B cell (primary cell): ENCODE measurements at regions not wholly inside any gene's neighbourhood (a gene's known extent, or its start where the extent isn't known, plus 50 kb on each side); places are given as distances from the start of the nearest gene placed in this dataset.

ENCODE experiments used
- ATAC-seq: fragments of 200-7000 bp; cut with Tn5 transposase; one replicate; pipeline ENCODE4 v1.10.0; 2021; ENCODE audit warnings: low read depth, mild to moderate bottlenecking, moderate number of reproducible peaks, moderate library complexity
- CTCF ChIA-PET: fragments of 350-600 bp; sonication (Branson Sonifier 250); formaldehyde crosslinking; loops from one replicate; lab custom pipeline; 2021; ENCODE audit warnings: antibody characterized with exemption, inconsistent platforms; lab: Charles Lee
- POLR2A ChIA-PET: fragments of 350-600 bp; sonication (Branson Sonifier 250); formaldehyde crosslinking; loops from one replicate; lab custom pipeline; 2021; ENCODE audit warnings: antibody characterized with exemption; lab: Charles Lee
- DNase-seq: peaks from one replicate; pipeline ENCODE4 v3.0.0; 2013
- H2AFZ ChIP-seq: 2 replicates; pipeline ENCODE4 v1.6.1; 2012; ENCODE audit warnings: mild to moderate bottlenecking, low read depth, low read length; ENCODE audit not compliant: insufficient read depth, poor library complexity, severe bottlenecking
- H3K27ac ChIP-seq, 2 donors: 1 replicate in 1 of 2; 2 replicates in 1 of 2; pipeline ENCODE4 v1.5.1; 2012 to 2013; ENCODE audit warnings: low read length in 2 of 2, mild to moderate bottlenecking in 2 of 2, moderate library complexity in 1 of 2
- H3K27me3 ChIP-seq, 4 experiments: fragments of 200-600 bp in 1 of 4; sonication (generic) in 1 of 4; replicated peaks in 1 of 4; 1 replicate in 2 of 4; 2 replicates in 2 of 4; pipeline versions ENCODE4 v1.6.1 to v1.7.0; 2013 to 2016; ENCODE audit warnings: low read length in 3 of 4, mild to moderate bottlenecking in 2 of 4, mixed read lengths in 1 of 4, moderate library complexity in 1 of 4; ENCODE audit not compliant: insufficient read depth in 4 of 4, control insufficient read depth in 3 of 4; ENCODE audit errors: control extremely low read depth in 1 of 4
- H3K36me3 ChIP-seq, 2 experiments: replicated peaks in 1 of 2; 1 replicate in 1 of 2; 2 replicates in 1 of 2; pipeline versions ENCODE4 v1.6.1 to v1.7.1; 2013; ENCODE audit warnings: low read length in 1 of 2; ENCODE audit not compliant: insufficient read depth in 2 of 2, control insufficient read depth in 1 of 2; ENCODE audit errors: control extremely low read depth in 1 of 2, extremely low read depth in 1 of 2
- H3K4me1 ChIP-seq, 2 donors: fragments of 200-600 bp in 1 of 2; sonication (generic) in 1 of 2; 1 replicate in 1 of 2; 2 replicates in 1 of 2; pipeline versions ENCODE4 v1.5.1 to v1.6.1; 2013 to 2017; ENCODE audit warnings: low read length in 2 of 2; ENCODE audit not compliant: control insufficient read depth in 2 of 2, insufficient read depth in 2 of 2
- H3K4me2 ChIP-seq: replicated peaks from 2 replicates; pipeline ENCODE3; 2012; ENCODE audit warnings: mild to moderate bottlenecking, low read depth, low read length; ENCODE audit not compliant: poor library complexity, severe bottlenecking
- H3K4me3 ChIP-seq, 5 experiments: fragments of 200-600 bp in 1 of 5; sonication (generic) in 1 of 5; 1 replicate in 3 of 5; 2 replicates in 2 of 5; pipeline versions ENCODE4 v1.5.1 to v1.7.0; 2011 to 2016; ENCODE audit warnings: low read length in 4 of 5, mild to moderate bottlenecking in 4 of 5, low read depth in 2 of 5, control low read depth in 1 of 5, moderate library complexity in 1 of 5; ENCODE audit not compliant: insufficient read depth in 1 of 5; ENCODE audit errors: control extremely low read depth in 1 of 5, extremely low read depth in 1 of 5
- H3K79me2 ChIP-seq: fragments of 200-600 bp; sonication (generic); one replicate; pipeline ENCODE4 v1.6.0; 2016; ENCODE audit warnings: low read length; ENCODE audit not compliant: control insufficient read depth, insufficient read depth
- H3K9ac ChIP-seq: fragments of 200-600 bp; sonication (generic); 2 replicates; pipeline ENCODE4 v1.6.1; 2017; ENCODE audit warnings: mild to moderate bottlenecking, low read length, moderate library complexity
- H3K9me3 ChIP-seq, 3 donors: one replicate each; pipeline versions ENCODE4 v1.6.1 to v1.7.1; 2013; ENCODE audit warnings: low read length in 2 of 3; ENCODE audit not compliant: control insufficient read depth in 2 of 3, insufficient read depth in 1 of 3; ENCODE audit errors: control extremely low read depth in 1 of 3
- H4K20me1 ChIP-seq: 2 replicates; pipeline ENCODE4 v1.6.0; 2012; ENCODE audit warnings: mild to moderate bottlenecking, low read length; ENCODE audit not compliant: insufficient read depth, control insufficient read depth, poor library complexity, severe bottlenecking
- H3K27ac Mint-ChIP-seq: one replicate; pipeline ENCODE4 v1.8.0; 2021; ENCODE audit warnings: mixed read lengths
- H3K27me3 Mint-ChIP-seq: one replicate; pipeline ENCODE4 v1.8.0; 2021; ENCODE audit warnings: mixed read lengths
- H3K4me1 Mint-ChIP-seq: one replicate; pipeline ENCODE4 v1.8.0; 2021; ENCODE audit warnings: mixed read lengths
- H3K4me3 Mint-ChIP-seq: one replicate; pipeline ENCODE4 v1.8.0; 2021; ENCODE audit warnings: mixed read lengths
- H3K9me3 Mint-ChIP-seq: one replicate; pipeline ENCODE4 v1.8.0; 2022; ENCODE audit warnings: mixed read lengths; ENCODE audit not compliant: insufficient read depth
- EZH2 ChIP-seq: IDR thresholded peaks from 2 replicates; pipeline ENCODE4 v1.6.1; 2012; ENCODE audit warnings: borderline replicate concordance, low read depth, mild to moderate bottlenecking, moderate library complexity, low read length; ENCODE audit not compliant: insufficient read depth, poor library complexity, severe bottlenecking
- WGBS: methylation state at CpG from one replicate; pipeline ENCODE4 v1.1.5; 2013; ENCODE audit warnings: missing lambda C conversion rate; ENCODE audit not compliant: insufficient coverage; 5-methylcytosine and 5-hydroxymethylcytosine counted together
- intact Hi-C: fragments of 100-400 bp; cut with micrococcal nuclease; formaldehyde crosslinking; loops from one replicate; pipeline ENCODE4 v1.10.0; 2022
- TF ChIP-seq, protein P1 (sequence below): fragments of 200-600 bp; IDR thresholded peaks from one replicate; pipeline ENCODE4 v1.8.0; 2022; ENCODE audit warnings: antibody characterized with exemption, mild to moderate bottlenecking

DNA sequence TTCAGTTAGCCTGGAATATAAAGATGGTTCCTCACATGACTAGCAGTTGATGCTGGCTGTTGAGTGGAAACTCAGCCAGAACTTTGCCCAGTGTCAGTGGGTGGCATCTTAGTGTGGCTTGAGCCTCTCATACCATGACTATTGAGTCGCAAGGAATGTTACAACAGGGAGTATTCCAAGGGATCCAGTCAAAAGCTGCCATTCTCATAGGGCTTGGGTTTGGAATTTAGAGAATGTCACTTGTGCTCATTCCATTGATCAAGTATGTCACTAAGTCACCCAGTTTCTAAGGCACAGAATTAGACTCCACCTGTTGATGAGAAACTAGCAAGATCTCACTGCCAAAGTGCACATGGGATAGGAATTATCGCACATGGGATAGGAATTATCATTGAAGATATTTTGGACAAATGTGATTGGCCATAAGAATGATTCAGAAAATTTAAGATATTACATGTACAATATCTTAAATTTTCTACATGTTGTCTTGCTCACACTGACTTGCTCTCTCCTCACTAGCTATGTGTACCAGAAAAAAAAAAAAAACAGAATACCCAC, 1290.7 kb upstream of the ADGRL2 start:
- ATAC-seq (no peak), DNase-seq (no peak)
- Histone ChIP-seq H3K4me3 (no peak overlapping the region), H3K79me2 (no peaks in the 10 kb centered on the region), H2AFZ (no peak overlapping the region), H3K27ac (no peak overlapping the region), H3K27me3 (no peaks in the 10 kb centered on the region), H3K4me2 (no peak overlapping the region), H3K36me3 (no peaks in the 10 kb centered on the region), H3K4me1 (no peaks in the 10 kb centered on the region), H4K20me1 (no peaks in the 10 kb centered on the region), H3K9me3 (no peaks in the 10 kb centered on the region), H3K9ac (no peak overlapping the region)
- no peak for TF ChIP-seq EZH2
- TF ChIP-seq, protein P1, sequence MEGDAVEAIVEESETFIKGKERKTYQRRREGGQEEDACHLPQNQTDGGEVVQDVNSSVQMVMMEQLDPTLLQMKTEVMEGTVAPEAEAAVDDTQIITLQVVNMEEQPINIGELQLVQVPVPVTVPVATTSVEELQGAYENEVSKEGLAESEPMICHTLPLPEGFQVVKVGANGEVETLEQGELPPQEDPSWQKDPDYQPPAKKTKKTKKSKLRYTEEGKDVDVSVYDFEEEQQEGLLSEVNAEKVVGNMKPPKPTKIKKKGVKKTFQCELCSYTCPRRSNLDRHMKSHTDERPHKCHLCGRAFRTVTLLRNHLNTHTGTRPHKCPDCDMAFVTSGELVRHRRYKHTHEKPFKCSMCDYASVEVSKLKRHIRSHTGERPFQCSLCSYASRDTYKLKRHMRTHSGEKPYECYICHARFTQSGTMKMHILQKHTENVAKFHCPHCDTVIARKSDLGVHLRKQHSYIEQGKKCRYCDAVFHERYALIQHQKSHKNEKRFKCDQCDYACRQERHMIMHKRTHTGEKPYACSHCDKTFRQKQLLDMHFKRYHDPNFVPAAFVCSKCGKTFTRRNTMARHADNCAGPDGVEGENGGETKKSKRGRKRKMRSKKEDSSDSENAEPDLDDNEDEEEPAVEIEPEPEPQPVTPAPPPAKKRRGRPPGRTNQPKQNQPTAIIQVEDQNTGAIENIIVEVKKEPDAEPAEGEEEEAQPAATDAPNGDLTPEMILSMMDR = no peak
- Mint-ChIP-seq H3K9me3 (peaks cover 3% of the 10 kb centered on the region), H3K27me3 (no peaks in the 10 kb centered on the region), H3K27ac (no peak overlapping the region), H3K4me1 (no peaks in the 10 kb centered on the region), H3K4me3 (no peak overlapping the region)
- ChIA-PET POLR2A (no interaction called here), CTCF (no interaction called here)
- 100% methylated on average over 1 of the region's 2 CpGs for WGBS
- intact Hi-C loops = no loop called here

DNA sequence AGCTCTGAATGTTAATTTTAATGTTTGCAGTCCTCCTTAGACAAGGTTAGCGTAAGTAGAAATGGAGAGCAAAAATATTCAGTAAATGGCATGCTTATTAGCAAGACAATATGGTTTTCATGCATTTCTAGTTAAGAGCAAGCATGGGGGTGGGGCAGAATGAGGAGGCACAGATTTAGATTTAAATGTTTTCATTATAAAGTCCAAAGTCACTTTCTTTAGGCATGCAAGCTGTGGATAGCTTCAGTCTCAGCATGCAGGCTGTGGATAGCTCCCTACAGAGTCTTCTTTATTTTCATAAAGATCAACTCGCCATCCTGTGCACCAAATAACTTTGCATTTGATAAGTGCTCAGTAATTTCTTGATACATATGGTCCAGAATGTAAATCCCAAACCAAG, 1294.5 kb upstream of the ADGRL2 start:
- intact Hi-C loops = no loop called here
- POLR2A ChIA-PET = no interaction called here
- Histone ChIP-seq H3K4me1 (no peaks in the 10 kb centered on the region), H3K79me2 (no peaks in the 10 kb centered on the region), H3K4me3 (no peak overlapping the region), H3K4me2 (no peak overlapping the region), H3K36me3 (no peaks in the 10 kb centered on the region), H3K9me3 (no peaks in the 10 kb centered on the region), H2AFZ (no peak overlapping the region), H4K20me1 (no peaks in the 10 kb centered on the region), H3K27me3 (no peaks in the 10 kb centered on the region), H3K27ac (no peak overlapping the region), H3K9ac (no peak overlapping the region)
- CTCF ChIA-PET = no interaction called here
- DNase-seq (no peak), ATAC-seq (no peak)
- no CpG with 5 or more reads among the region's 2 CpGs for WGBS
- TF ChIP-seq EZH2 = no peak
- TF ChIP-seq, protein P1 = no peak
- Mint-ChIP-seq H3K27ac (no peak overlapping the region), H3K4me3 (no peak overlapping the region), H3K27me3 (no peaks in the 10 kb centered on the region), H3K4me1 (no peaks in the 10 kb centered on the region), H3K9me3 (peaks cover 3% of the 10 kb centered on the region)
